GM19438 (cell line): ENCODE measurements at regions not wholly inside any gene's neighbourhood (a gene's known extent, or its start where the extent isn't known, plus 50 kb on each side); places are given as distances from the start of the nearest gene placed in this dataset.

ENCODE experiments used
- ATAC-seq: cut with Tn5 transposase; IDR thresholded peaks from one replicate; pipeline ENCODE4 v1.9.1; 2021; ENCODE audit warnings: low read depth; ENCODE audit not compliant: unreplicated experiment

GRCh38 chr20:55200317-55200716 lies 724.9 kb downstream of the DOK5 start:
- no peak for ATAC-seq

DNA sequence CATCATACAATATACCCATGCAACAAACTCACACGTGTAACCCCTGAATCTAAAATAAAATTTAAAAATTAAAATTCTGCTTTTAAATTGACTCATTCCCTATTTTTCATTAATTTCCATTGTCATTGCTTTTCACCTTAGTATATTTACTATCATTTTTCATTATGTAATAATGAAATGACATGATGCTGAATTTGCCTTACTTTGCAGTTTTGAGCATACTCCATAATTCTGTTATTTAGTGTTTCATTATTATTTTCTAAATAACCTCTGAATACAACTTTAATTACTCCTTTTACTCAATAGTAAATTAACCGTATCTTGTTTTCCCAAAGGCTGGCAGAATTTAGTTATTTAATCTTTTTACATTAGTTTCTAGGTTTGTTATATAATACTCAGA lies 719.6 kb downstream of the DOK5 start:
- no peak for ATAC-seq

DNA sequence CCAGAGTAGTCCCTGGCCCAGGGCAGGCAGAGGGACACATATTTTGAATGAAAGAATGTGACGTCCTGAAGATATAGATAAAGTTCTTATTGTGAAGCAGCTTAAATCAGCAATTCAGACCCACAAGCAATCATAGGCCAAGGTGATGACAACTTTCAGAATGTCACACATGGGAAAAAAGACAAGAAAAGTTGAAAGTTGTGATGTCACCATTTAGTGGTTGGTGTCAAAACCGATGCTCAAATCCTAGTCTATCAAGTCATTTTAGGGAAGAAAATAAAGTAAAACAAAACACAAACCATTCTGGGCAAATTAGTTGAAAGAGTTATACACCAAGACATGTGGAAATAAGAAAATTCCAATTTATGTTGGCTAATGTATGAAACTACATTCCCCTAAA lies 710.8 kb downstream of the DOK5 start:
- ATAC-seq, result no peak

GRCh38 chr20:55175081-55175480 lies 699.7 kb downstream of the DOK5 start:
- ATAC-seq, result no peak

GRCh38 chr20:55174635-55175034 lies 699.2 kb downstream of the DOK5 start:
- no peak for ATAC-seq

DNA sequence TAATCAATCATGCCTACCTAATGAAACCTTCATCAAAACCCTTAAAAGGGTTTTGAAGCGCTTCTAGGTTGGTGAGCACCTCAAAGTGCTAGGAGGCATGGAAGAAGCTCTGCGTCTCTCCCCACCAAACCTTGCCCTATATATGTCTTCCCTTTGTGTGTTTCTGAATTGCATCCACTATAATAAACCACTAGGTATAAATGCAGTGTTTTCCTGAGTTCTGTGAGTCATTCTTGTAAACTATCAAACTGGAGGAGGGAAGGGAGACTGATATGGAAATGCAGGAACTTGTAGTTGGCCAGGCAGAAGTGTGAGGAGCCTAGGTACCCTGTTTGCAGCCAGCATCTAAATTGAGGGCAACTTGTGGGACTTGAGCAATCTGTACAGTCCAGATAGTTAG lies 698.8 kb downstream of the DOK5 start:
- no peak for ATAC-seq

GRCh38 chr20:55173601-55174000 lies 698.2 kb downstream of the DOK5 start:
- no peak for ATAC-seq

DNA sequence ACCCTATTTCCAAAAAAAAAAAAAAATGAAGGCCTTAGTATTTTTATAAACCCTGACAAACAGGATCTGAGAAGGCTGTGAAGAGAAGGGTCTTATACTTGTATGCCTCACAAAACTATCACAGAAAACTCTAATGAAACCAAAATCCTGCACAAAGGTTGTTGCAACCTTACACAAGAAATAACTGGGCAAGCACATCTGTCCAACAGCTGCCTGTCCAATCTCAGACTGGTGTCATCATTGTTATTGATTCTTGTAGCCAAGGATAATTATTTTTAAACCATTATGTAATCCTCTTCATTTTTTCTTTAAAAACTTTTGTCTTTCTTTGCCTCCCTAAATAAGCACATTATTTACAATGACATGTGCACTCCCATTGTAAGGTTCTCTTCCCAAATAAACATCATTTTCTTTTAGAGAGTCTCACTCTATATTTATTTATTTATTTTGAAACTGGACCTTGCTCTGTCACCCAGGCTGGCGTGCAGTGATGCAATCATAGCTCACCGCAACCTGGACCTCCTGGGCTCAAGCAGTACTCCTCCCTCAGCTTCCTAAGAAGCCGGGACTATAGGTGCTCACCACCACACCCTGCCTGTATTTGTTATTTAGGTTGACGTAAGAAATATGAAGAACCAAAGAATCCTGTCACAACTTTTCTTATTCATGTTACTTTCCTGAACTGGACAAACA lies 697.1 kb downstream of the DOK5 start:
- no peak for ATAC-seq

DNA sequence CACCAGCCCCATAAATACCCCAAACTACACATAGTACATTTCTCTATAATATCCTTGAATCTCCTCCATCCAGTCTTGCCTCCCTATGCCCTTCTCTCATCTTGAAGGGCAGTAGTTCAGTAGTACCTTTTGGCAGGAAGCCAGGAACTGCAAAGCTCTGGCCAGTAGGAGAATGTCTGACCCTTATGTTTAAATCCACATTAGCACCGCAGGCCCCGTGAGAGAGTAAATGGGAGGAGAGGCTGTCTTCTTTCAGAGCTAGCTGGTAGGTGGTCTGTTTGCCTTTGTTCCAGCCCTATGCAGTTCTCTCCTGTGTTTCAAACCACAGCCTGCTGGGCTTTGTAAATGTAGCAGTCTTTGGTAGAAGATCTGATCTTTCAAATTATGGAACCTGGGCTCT lies 690.7 kb downstream of the DOK5 start:
- no peak for ATAC-seq

- no peak for ATAC-seq
These were observed 685.6 kb downstream of the DOK5 start for GRCh38 chr20:55160996-55161395.

GRCh38 chr20:55160037-55160436 lies 684.6 kb downstream of the DOK5 start:
- no peak for ATAC-seq

DNA sequence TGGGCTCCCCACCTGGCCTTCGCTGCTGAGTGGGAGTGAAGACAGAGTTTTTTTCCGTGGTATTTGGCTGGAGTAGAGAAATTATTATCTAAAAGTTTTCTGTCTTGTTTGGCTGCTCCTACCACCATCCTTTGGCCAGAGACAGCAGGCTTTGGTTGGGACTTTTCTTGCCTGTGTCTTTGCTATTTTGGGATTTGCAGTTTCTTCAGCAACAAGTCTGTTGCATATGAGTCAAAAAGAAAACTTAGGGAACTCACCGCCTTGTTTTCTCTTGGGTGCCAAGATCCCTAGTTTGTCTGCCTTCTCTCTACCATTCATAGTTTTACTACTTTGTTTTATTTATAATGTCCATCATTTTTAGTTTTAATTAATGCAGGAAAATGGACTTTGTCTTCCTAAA lies 683.8 kb downstream of the DOK5 start:
- ATAC-seq, result no peak

DNA sequence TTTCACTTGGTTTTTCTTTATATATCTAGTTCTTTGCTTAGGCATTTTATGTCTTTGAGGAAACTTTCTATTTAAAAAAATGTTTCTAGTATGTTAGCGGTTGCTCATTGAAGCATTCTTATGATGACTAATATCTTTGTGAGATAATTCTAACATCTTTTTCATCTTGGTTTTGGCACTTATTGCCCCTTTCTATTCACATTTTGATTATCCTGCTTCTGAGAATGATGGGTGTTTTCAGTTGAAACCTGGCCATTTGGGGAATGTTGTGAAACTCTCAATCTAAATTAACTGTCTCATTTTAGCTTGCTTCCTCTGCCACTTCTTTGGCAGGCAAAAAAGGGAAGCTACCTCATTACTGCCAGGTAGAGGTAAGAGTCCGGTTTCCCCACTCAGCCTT lies 683.1 kb downstream of the DOK5 start:
- ATAC-seq, result no peak

DNA sequence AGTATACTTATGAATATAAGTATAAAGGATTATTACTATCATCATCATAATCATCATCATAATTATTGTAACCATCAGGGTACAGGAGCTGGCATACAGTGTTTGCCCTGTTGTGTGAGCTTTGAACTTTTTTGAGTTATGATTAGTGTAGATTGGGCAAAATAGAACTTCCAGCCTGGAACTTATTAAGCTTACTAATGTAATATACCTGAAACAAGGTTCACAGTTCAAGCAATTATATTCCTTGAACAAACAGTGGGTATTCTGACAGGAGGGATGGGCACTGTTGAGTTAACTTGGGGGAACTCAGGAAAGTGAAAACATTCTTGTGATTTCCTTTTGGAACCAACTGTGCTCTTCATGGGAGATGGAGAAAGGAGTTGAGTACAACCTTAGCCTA lies 680.0 kb downstream of the DOK5 start:
- ATAC-seq, result no peak

GRCh38 chr20:55153001-55153645 lies 677.7 kb downstream of the DOK5 start:
- ATAC-seq, result no peak

GRCh38 chr20:55151171-55151570 lies 675.8 kb downstream of the DOK5 start:
- no peak for ATAC-seq

- no peak for ATAC-seq
These were observed 668.2 kb downstream of the DOK5 start for GRCh38 chr20:55143601-55144000.

- ATAC-seq, result no peak
These were observed 667.5 kb downstream of the DOK5 start for GRCh38 chr20:55142932-55143331.

- ATAC-seq, result no peak
These were observed 665.2 kb downstream of the DOK5 start for GRCh38 chr20:55140631-55141030.

GRCh38 chr20:55139173-55139765 lies 663.9 kb downstream of the DOK5 start:
- no peak for ATAC-seq

DNA sequence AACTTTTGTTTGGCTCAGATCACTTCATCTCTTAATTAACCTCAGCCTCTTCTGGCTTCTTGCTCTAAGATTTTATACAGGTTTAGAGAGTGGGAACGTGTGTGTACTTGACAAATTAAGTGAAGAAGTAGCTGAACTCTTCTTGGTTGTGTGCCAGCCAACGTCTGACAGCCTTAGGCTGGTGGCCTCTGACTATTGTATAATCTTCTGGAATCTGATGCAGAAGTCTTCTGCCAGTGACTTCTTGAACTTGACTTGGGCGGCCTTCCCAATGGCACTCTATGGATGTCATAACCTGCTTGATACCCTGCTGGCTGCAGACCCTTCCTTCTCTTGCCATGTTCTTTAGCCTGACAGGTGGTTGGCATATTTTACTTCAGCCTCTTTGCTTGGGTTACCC lies 660.5 kb downstream of the DOK5 start:
- ATAC-seq, result no peak

DNA sequence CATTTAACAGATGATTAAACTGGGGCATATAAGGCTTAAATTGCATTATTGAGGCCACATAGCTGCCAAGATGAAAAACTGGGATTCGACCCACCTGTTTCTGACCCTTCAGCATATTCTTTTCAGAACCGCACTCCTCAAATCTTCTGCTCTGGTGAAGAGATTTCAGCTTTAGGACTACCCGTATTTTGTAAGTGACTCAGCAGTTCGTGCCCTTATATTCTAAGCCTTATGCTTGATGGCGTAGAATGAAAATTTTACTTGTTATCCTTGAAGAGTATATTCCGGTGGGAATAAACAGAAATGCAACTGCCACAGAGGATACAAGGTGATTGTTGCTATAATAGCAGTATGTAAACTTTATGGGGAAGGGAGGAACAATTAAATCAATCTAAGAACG lies 657.1 kb downstream of the DOK5 start:
- no peak for ATAC-seq
